HCT116 (cell line): ENCODE measurements at regions not wholly inside any gene's neighbourhood (a gene's known extent, or its start where the extent isn't known, plus 50 kb on each side); places are given as distances from the start of the nearest gene placed in this dataset.

ENCODE experiments used
- ATAC-seq: fragments of 200-7000 bp; cut with Tn5 transposase; 2 replicates; pipeline ENCODE4 v1.9.1; 2020; ENCODE audit warnings: mild to moderate bottlenecking, moderate library complexity
- BruUV-seq: library from RNA; stranded (reverse); fragments of 400-500 nt; replicated peaks from 2 replicates; lab custom pipeline; 2021; lab: Mats Ljungman, UMichigan
- CTCF ChIA-PET: fragments of 300-600 bp; sonication (Branson Sonifier 250); formaldehyde crosslinking; loops from one replicate; lab custom pipeline; 2021; ENCODE audit warnings: antibody characterized with exemption; lab: Charles Lee
- POLR2A ChIA-PET: fragments of 300-600, 350-600 bp; sonication (Branson Sonifier 250); formaldehyde crosslinking; loops from one replicate; lab custom pipeline; 2021; ENCODE audit warnings: antibody characterized with exemption; lab: Charles Lee
- RAD21 ChIA-PET, 2 experiments: fragments of 300-600 bp; sonication (Branson Sonifier 250); formaldehyde crosslinking; loops; one replicate each; lab custom pipeline; 2023; ENCODE audit warnings: low total read pairs in 2 of 2; ENCODE audit not compliant: uncharacterized antibody in 2 of 2, unreplicated experiment in 2 of 2, low non-redundant PET in 1 of 2; lab: Charles Lee
- DNase-seq: peaks from one replicate; pipeline ENCODE4 v3.0.0-alpha.2; 2010; ENCODE audit warnings: low read depth, low spot score
- H2AFZ ChIP-seq: fragments of 200-600 bp; shearing (Covaris generic), sonication (generic); 2 replicates; pipeline ENCODE4 v1.6.1; 2017; ENCODE audit warnings: low read depth, mixed run types, mixed read lengths, antibody characterized with exemption, low read length; ENCODE audit not compliant: poor library complexity, severe bottlenecking
- H3K27ac ChIP-seq: 2 replicates; pipeline ENCODE4 v1.5.1; 2012; ENCODE audit warnings: low read depth, low read length
- H3K27me3 ChIP-seq: fragments of 200-600 bp; sonication (generic); 2 replicates; pipeline ENCODE4 v1.6.1; 2016; ENCODE audit warnings: mixed run types, low read length, mixed read lengths; ENCODE audit not compliant: insufficient read depth
- H3K36me3 ChIP-seq, 2 experiments: fragments of 200-500 bp in 1 of 2; fragments of 200-600 bp in 1 of 2; sonication (Bioruptor generic) in 1 of 2; sonication (generic) in 1 of 2; 2 replicates each; pipeline versions ENCODE4 v1.5.1 to v1.6.1; 2014 to 2016; ENCODE audit warnings: low read length in 2 of 2, inconsistent platforms in 1 of 2, mixed read lengths in 1 of 2, mixed run types in 1 of 2; ENCODE audit not compliant: insufficient read depth in 2 of 2, control insufficient read depth in 1 of 2
- H3K4me1 ChIP-seq, 2 experiments: fragments of 200-600 bp in 1 of 2; sonication (generic) in 1 of 2; 2 replicates each; pipeline versions ENCODE4 v1.5.1 to v1.6.1; 2012 to 2017; ENCODE audit warnings: low read length in 2 of 2, inconsistent platforms in 1 of 2, mild to moderate bottlenecking in 1 of 2, mixed read lengths in 1 of 2, mixed run types in 1 of 2, moderate library complexity in 1 of 2; ENCODE audit not compliant: insufficient read depth in 2 of 2, control insufficient read depth in 1 of 2
- H3K4me2 ChIP-seq: fragments of 200-600 bp; sonication (generic); 2 replicates; pipeline ENCODE4 v1.6.1; 2017; ENCODE audit warnings: mixed run types, low read length, mixed read lengths
- H3K4me3 ChIP-seq, 2 experiments: fragments of 200-600 bp in 1 of 2; sonication (generic) in 1 of 2; replicated peaks in 1 of 2; 2 replicates each; pipeline ENCODE4 v1.5.1; 2011 to 2016; ENCODE audit warnings: low read length in 2 of 2, control low read depth in 1 of 2, low read depth in 1 of 2, mild to moderate bottlenecking in 1 of 2, mixed read lengths in 1 of 2, mixed run types in 1 of 2
- H3K79me2 ChIP-seq: fragments of 200-600 bp; sonication (generic); 2 replicates; pipeline ENCODE4 v1.6.1; 2017; ENCODE audit warnings: mild to moderate bottlenecking, mixed run types, low read length, moderate library complexity, mixed read lengths; ENCODE audit not compliant: insufficient read depth
- H3K9ac ChIP-seq: fragments of 200-600 bp; sonication (generic); 2 replicates; pipeline ENCODE4 v1.6.1; 2016; ENCODE audit warnings: low read length, mixed read lengths
- H3K9me2 ChIP-seq: fragments of 200-600 bp; sonication (generic), shearing (Covaris generic); 2 replicates; pipeline ENCODE4 v1.6.1; 2017; ENCODE audit warnings: mixed run types, mild to moderate bottlenecking, moderate library complexity; ENCODE audit not compliant: insufficient read depth
- H3K9me3 ChIP-seq, 2 experiments: fragments of 200-500 bp in 1 of 2; fragments of 200-600 bp in 1 of 2; sonication (Bioruptor generic) in 1 of 2; sonication (generic) in 1 of 2; 2 replicates each; pipeline ENCODE4 v1.6.1; 2014 to 2017; ENCODE audit warnings: low read length in 2 of 2, mixed read lengths in 2 of 2, inconsistent platforms in 1 of 2, low read depth in 1 of 2, mild to moderate bottlenecking in 1 of 2, mixed run types in 1 of 2, moderate library complexity in 1 of 2; ENCODE audit not compliant: control insufficient read depth in 1 of 2, insufficient read depth in 1 of 2
- H4K20me1 ChIP-seq: fragments of 200-600 bp; sonication (generic), shearing (Covaris generic); 2 replicates; pipeline ENCODE4 v1.6.1; 2017; ENCODE audit warnings: mixed run types, mild to moderate bottlenecking, moderate library complexity; ENCODE audit not compliant: insufficient read depth
- CEBPB ChIP-seq: IDR thresholded peaks from 2 replicates; pipeline ENCODE4 v1.6.1; 2012; ENCODE audit warnings: low read depth
- EGR1 ChIP-seq: IDR thresholded peaks from 2 replicates; pipeline ENCODE4 v1.6.1; 2012; ENCODE audit warnings: low read depth
- ELF1 ChIP-seq: IDR thresholded peaks from 2 replicates; pipeline ENCODE4 v1.6.1; 2012; ENCODE audit warnings: low read depth, borderline replicate concordance
- EZH2phosphoT487 ChIP-seq: fragments of 200-600 bp; IDR thresholded peaks from 2 replicates; pipeline ENCODE4 v1.6.1; 2018; ENCODE audit warnings: antibody characterized with exemption, borderline replicate concordance
- FOSL1 ChIP-seq: IDR thresholded peaks from 2 replicates; pipeline ENCODE4 v1.6.1; 2012; ENCODE audit warnings: low read depth
- JUND ChIP-seq: IDR thresholded peaks from 2 replicates; pipeline ENCODE4 v1.6.1; 2012
- TCF7L2 ChIP-seq: IDR thresholded peaks from 2 replicates; pipeline ENCODE4 v1.7.0; 2011; ENCODE audit warnings: borderline replicate concordance, inconsistent platforms; ENCODE audit not compliant: insufficient read depth, insufficient read length; ENCODE audit errors: extremely low read depth
- YY1 ChIP-seq: IDR thresholded peaks from 2 replicates; pipeline ENCODE4 v1.6.1; 2011; ENCODE audit warnings: low read length, low read depth, moderate library complexity, mild to moderate bottlenecking; ENCODE audit not compliant: insufficient replicate concordance; ENCODE audit errors: extremely low read depth
- ZNF274 ChIP-seq: fragments of 200-500 bp; sonication (Bioruptor generic); IDR thresholded peaks from 2 replicates; pipeline ENCODE4 v1.6.1; 2014; ENCODE audit warnings: mild to moderate bottlenecking, low read depth, low read length, inconsistent platforms
- intact Hi-C: fragments of 100-400 bp; cut with micrococcal nuclease; formaldehyde crosslinking; loops from 2 replicates; pipeline ENCODE4 v1.10.0; 2022
- TF ChIP-seq, protein P1 (sequence below): IDR thresholded peaks from 2 replicates; pipeline ENCODE4 v1.6.1; 2012; ENCODE audit warnings: low read depth
- TF ChIP-seq, protein P2 (sequence below): IDR thresholded peaks from 2 replicates; pipeline ENCODE4 v1.6.1; 2011; ENCODE audit warnings: mild to moderate bottlenecking, low read length, moderate library complexity; ENCODE audit not compliant: insufficient replicate concordance; ENCODE audit errors: extremely low read depth
- TF ChIP-seq, protein P3 (sequence below): IDR thresholded peaks from 2 replicates; pipeline ENCODE4 v1.6.1; 2012

DNA sequence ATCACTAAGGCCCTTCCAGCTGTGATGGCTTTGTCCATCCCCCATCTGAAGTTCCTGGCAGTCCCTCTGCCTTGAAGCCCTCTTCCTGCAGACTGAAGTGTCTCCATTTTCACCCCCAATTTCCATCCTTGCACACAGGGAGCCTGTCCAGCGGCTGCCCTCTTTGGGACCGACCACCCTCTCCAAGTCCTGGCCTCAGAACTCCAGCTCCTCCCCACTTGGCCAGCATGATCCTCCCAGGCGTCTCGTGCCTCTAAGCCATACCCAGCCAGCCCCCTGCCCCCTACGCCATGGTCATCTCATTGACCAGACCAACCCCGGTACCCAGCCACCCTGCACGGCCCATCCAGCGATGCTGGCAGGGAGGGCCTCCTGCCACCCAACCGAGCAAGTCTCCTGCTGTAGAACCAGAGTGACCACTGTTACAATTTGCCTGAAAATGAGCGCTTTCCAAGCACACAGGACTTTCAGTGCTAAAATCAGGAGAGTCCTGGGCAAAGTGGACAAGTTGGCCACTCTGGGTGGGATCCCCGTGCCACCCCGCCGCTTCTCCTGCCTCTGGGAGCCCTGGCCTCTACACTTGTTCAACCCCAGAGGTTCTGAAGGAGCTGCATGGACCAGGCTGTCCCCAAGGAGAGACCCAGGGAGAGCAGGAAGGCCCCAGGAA lies 362.0 kb downstream of the SEC14L1 start:
- Histone ChIP-seq H3K27me3 (no peaks in the 10 kb centered on the region), H3K4me1 (no peaks in the 10 kb centered on the region), H3K36me3 (no peaks in the 10 kb centered on the region; a peak in 2 of 4 replicates), H3K4me2 (no peak overlapping the region), H3K9ac (no peak overlapping the region), H3K4me3 (no peak overlapping the region), H3K9me3 (no peaks in the 10 kb centered on the region), H2AFZ (no peak overlapping the region), H3K27ac (no peak overlapping the region), H4K20me1 (no peaks in the 10 kb centered on the region), H3K79me2 (no peaks in the 10 kb centered on the region), H3K9me2 (no peaks in the 10 kb centered on the region)
- DNase-seq (no peak), ATAC-seq (no peak)
- CTCF ChIA-PET: no interaction called here
- intact Hi-C loops: no loop called here
- RAD21 ChIA-PET: interaction anchor here in 1 of 2 experiments (0.6 kb wide), 1 partner anchor 240 kb away, joined by 5 read pairs; no protein-coding TSS in a partner anchor
- no TSS peak for BruUV-seq
- POLR2A ChIA-PET: no interaction called here
- no peak for TF ChIP-seq ELF1
- TF ChIP-seq JUND: no peak
- TF ChIP-seq, protein P1, sequence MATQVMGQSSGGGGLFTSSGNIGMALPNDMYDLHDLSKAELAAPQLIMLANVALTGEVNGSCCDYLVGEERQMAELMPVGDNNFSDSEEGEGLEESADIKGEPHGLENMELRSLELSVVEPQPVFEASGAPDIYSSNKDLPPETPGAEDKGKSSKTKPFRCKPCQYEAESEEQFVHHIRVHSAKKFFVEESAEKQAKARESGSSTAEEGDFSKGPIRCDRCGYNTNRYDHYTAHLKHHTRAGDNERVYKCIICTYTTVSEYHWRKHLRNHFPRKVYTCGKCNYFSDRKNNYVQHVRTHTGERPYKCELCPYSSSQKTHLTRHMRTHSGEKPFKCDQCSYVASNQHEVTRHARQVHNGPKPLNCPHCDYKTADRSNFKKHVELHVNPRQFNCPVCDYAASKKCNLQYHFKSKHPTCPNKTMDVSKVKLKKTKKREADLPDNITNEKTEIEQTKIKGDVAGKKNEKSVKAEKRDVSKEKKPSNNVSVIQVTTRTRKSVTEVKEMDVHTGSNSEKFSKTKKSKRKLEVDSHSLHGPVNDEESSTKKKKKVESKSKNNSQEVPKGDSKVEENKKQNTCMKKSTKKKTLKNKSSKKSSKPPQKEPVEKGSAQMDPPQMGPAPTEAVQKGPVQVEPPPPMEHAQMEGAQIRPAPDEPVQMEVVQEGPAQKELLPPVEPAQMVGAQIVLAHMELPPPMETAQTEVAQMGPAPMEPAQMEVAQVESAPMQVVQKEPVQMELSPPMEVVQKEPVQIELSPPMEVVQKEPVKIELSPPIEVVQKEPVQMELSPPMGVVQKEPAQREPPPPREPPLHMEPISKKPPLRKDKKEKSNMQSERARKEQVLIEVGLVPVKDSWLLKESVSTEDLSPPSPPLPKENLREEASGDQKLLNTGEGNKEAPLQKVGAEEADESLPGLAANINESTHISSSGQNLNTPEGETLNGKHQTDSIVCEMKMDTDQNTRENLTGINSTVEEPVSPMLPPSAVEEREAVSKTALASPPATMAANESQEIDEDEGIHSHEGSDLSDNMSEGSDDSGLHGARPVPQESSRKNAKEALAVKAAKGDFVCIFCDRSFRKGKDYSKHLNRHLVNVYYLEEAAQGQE: no peak
- TF ChIP-seq, protein P2, sequence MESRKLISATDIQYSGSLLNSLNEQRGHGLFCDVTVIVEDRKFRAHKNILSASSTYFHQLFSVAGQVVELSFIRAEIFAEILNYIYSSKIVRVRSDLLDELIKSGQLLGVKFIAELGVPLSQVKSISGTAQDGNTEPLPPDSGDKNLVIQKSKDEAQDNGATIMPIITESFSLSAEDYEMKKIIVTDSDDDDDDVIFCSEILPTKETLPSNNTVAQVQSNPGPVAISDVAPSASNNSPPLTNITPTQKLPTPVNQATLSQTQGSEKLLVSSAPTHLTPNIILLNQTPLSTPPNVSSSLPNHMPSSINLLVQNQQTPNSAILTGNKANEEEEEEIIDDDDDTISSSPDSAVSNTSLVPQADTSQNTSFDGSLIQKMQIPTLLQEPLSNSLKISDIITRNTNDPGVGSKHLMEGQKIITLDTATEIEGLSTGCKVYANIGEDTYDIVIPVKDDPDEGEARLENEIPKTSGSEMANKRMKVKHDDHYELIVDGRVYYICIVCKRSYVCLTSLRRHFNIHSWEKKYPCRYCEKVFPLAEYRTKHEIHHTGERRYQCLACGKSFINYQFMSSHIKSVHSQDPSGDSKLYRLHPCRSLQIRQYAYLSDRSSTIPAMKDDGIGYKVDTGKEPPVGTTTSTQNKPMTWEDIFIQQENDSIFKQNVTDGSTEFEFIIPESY: no peak
- TF ChIP-seq EZH2phosphoT487: no peak
- no peak for TF ChIP-seq TCF7L2
- no peak for TF ChIP-seq YY1
- no peak for TF ChIP-seq ZNF274
- TF ChIP-seq FOSL1: no peak
- no peak for TF ChIP-seq CEBPB
- TF ChIP-seq, protein P3, sequence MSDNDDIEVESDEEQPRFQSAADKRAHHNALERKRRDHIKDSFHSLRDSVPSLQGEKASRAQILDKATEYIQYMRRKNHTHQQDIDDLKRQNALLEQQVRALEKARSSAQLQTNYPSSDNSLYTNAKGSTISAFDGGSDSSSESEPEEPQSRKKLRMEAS: no peak
- TF ChIP-seq EGR1: no peak
